Astrocyte (in vitro differentiated cells and primary cell): ENCODE measurements at regions not wholly inside any gene's neighbourhood (a gene's known extent, or its start where the extent isn't known, plus 50 kb on each side); places are given as distances from the start of the nearest gene placed in this dataset.

ENCODE experiments used
- DNase-seq: peaks from one replicate; pipeline ENCODE4 v3.0.0-alpha.2; 2010; ENCODE audit warnings: low read depth
- FAIRE-seq: peaks from 2 replicates; lab custom pipeline; 2011; peaks lifted over from hg19 to GRCh38; lab: Jason Lieb, UNC
- H2AFZ ChIP-seq: 2 replicates; pipeline ENCODE4 v1.6.0; 2012; ENCODE audit warnings: low read depth, low read length, inconsistent platforms
- H3K27ac ChIP-seq: 2 replicates; pipeline ENCODE4 v1.5.1; 2011; ENCODE audit warnings: low read depth, low read length, inconsistent platforms
- H3K27me3 ChIP-seq: 2 replicates; pipeline ENCODE4 v1.6.0; 2011; ENCODE audit warnings: low read length, inconsistent platforms; ENCODE audit not compliant: insufficient read depth
- H3K36me3 ChIP-seq: 2 replicates; pipeline ENCODE4 v1.5.1; 2011; ENCODE audit warnings: low read length, inconsistent platforms; ENCODE audit not compliant: insufficient read depth
- H3K4me1 ChIP-seq: 2 replicates; pipeline ENCODE4 v1.5.1; 2011; ENCODE audit warnings: low read length, inconsistent platforms; ENCODE audit not compliant: insufficient read depth
- H3K4me2 ChIP-seq: 2 replicates; pipeline ENCODE4 v1.6.0; 2012; ENCODE audit warnings: low read length, inconsistent platforms
- H3K4me3 ChIP-seq: 2 replicates; pipeline ENCODE4 v1.5.1; 2011; ENCODE audit warnings: low read depth, mild to moderate bottlenecking, low read length, inconsistent platforms; ENCODE audit not compliant: insufficient read depth
- H3K79me2 ChIP-seq: 2 replicates; pipeline ENCODE4 v1.6.0; 2012; ENCODE audit warnings: mild to moderate bottlenecking, low read length, inconsistent platforms; ENCODE audit not compliant: insufficient read depth
- H3K9ac ChIP-seq: 2 replicates; pipeline ENCODE4 v1.6.0; 2012; ENCODE audit warnings: mild to moderate bottlenecking, low read length, inconsistent platforms
- H3K9me3 ChIP-seq: 2 replicates; pipeline ENCODE4 v1.5.1; 2012; ENCODE audit warnings: low read depth, mild to moderate bottlenecking, low read length, inconsistent platforms; ENCODE audit not compliant: insufficient read depth
- H4K20me1 ChIP-seq: 2 replicates; pipeline ENCODE4 v1.6.0; 2012; ENCODE audit warnings: low read length, inconsistent platforms; ENCODE audit not compliant: insufficient read depth
- H3K27ac Mint-ChIP-seq: one replicate; pipeline ENCODE4 v1.8.0; 2021; ENCODE audit warnings: mild to moderate bottlenecking, mixed read lengths; ENCODE audit not compliant: unreplicated experiment
- H3K27me3 Mint-ChIP-seq: one replicate; pipeline ENCODE4 v1.8.0; 2021; ENCODE audit warnings: low read depth, mixed read lengths; ENCODE audit not compliant: unreplicated experiment
- H3K36me3 Mint-ChIP-seq: one replicate; pipeline ENCODE4 v1.8.0; 2021; ENCODE audit warnings: low read depth, mixed read lengths; ENCODE audit not compliant: unreplicated experiment
- H3K4me1 Mint-ChIP-seq: one replicate; pipeline ENCODE4 v1.8.0; 2021; ENCODE audit warnings: low read depth, mixed read lengths; ENCODE audit not compliant: unreplicated experiment
- H3K4me3 Mint-ChIP-seq: one replicate; pipeline ENCODE4 v1.8.0; 2021; ENCODE audit warnings: mild to moderate bottlenecking, moderate library complexity, mixed read lengths; ENCODE audit not compliant: unreplicated experiment
- H3K9me3 Mint-ChIP-seq: one replicate; pipeline ENCODE4 v1.8.0; 2021; ENCODE audit warnings: mild to moderate bottlenecking, mixed read lengths; ENCODE audit not compliant: unreplicated experiment
- EZH2 ChIP-seq: IDR thresholded peaks from 2 replicates; pipeline ENCODE4 v1.6.1; 2012; ENCODE audit warnings: mild to moderate bottlenecking, low read length, inconsistent platforms; ENCODE audit not compliant: insufficient read depth
- TF ChIP-seq, protein P1 (sequence below): IDR thresholded peaks from 2 replicates; pipeline ENCODE4 v1.5.1; 2011; ENCODE audit warnings: low read depth, mild to moderate bottlenecking, inconsistent platforms, low read length, moderate library complexity; ENCODE audit not compliant: insufficient read depth

GRCh38 chr9:106017198-106017740 is 322.9 kb downstream of the TMEM38B start:
- Histone ChIP-seq H3K9me3 (no peaks in the 10 kb centered on the region), H4K20me1 (no peaks in the 10 kb centered on the region), H3K4me1 (no peaks in the 10 kb centered on the region), H3K4me2 (no peak overlapping the region), H2AFZ (no peak overlapping the region), H3K27me3 (no peaks in the 10 kb centered on the region), H3K27ac (no peak overlapping the region), H3K9ac (no peak overlapping the region), H3K36me3 (no peaks in the 10 kb centered on the region), H3K4me3 (no peak overlapping the region), H3K79me2 (no peaks in the 10 kb centered on the region)
- DNase-seq (no peak), FAIRE-seq (no peak)
- Mint-ChIP-seq H3K36me3 (no peaks in the 10 kb centered on the region), H3K4me3 (no peak overlapping the region), H3K9me3 (no peaks in the 10 kb centered on the region), H3K27me3 (peaks cover 4% of the 10 kb centered on the region), H3K27ac (no peak overlapping the region), H3K4me1 (peaks cover 6% of the 10 kb centered on the region)
- TF ChIP-seq, protein P1, sequence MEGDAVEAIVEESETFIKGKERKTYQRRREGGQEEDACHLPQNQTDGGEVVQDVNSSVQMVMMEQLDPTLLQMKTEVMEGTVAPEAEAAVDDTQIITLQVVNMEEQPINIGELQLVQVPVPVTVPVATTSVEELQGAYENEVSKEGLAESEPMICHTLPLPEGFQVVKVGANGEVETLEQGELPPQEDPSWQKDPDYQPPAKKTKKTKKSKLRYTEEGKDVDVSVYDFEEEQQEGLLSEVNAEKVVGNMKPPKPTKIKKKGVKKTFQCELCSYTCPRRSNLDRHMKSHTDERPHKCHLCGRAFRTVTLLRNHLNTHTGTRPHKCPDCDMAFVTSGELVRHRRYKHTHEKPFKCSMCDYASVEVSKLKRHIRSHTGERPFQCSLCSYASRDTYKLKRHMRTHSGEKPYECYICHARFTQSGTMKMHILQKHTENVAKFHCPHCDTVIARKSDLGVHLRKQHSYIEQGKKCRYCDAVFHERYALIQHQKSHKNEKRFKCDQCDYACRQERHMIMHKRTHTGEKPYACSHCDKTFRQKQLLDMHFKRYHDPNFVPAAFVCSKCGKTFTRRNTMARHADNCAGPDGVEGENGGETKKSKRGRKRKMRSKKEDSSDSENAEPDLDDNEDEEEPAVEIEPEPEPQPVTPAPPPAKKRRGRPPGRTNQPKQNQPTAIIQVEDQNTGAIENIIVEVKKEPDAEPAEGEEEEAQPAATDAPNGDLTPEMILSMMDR: no peak
- TF ChIP-seq EZH2: no peak

DNA sequence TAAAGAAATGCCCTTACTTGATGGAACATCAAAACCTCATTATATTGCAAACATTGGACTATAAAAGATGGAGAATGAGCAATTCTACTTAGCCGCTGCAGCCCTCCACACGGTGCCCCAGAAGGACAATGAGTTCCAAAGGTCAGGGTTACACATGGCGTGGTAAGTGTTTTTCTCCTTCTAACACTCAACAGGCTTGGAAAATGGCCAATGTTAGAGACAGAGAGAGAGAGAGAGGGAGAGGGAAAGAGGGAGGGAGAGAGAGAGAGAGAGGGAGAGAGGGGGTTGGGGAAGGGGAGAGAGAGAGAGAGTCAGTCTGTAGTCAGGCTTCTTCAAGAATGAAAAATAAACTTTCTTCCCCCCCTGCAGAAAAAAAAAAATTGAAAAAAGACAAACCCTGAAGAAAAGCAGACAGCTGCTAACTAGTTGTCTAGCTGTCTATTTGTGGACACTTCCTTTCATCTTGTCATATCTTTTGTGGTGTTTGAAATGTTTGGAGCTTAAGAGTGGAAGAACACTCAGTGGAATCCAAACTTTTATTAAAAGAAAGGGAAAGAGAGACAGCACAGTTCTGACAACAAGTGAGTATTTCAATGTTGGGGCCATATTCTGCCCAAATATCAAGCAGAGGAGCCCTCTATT is 324.8 kb downstream of the TMEM38B start:
- no peaks in the 10 kb centered on the region for H4K20me1 ChIP-seq
- H3K27ac ChIP-seq: no peak overlapping the region
- TF ChIP-seq, protein P1: no peak
- TF ChIP-seq EZH2: no peak
- no peak overlapping the region for H3K9ac ChIP-seq
- no peaks in the 10 kb centered on the region for H3K36me3 Mint-ChIP-seq
- no peak overlapping the region for H2AFZ ChIP-seq
- H3K79me2 ChIP-seq: no peaks in the 10 kb centered on the region
- peaks cover 6% of the 10 kb centered on the region for H3K4me1 Mint-ChIP-seq
- no peaks in the 10 kb centered on the region for H3K4me1 ChIP-seq
- no peaks in the 10 kb centered on the region for H3K9me3 Mint-ChIP-seq
- no peaks in the 10 kb centered on the region for H3K36me3 ChIP-seq
- H3K4me2 ChIP-seq: no peak overlapping the region
- no peaks in the 10 kb centered on the region for H3K9me3 ChIP-seq
- no peaks in the 10 kb centered on the region for H3K27me3 ChIP-seq
- no peak overlapping the region for H3K4me3 ChIP-seq
- FAIRE-seq: no peak
- H3K27ac Mint-ChIP-seq: no peak overlapping the region
- no peak for DNase-seq
- H3K27me3 Mint-ChIP-seq: peaks cover 4% of the 10 kb centered on the region
- no peak overlapping the region for H3K4me3 Mint-ChIP-seq

DNA sequence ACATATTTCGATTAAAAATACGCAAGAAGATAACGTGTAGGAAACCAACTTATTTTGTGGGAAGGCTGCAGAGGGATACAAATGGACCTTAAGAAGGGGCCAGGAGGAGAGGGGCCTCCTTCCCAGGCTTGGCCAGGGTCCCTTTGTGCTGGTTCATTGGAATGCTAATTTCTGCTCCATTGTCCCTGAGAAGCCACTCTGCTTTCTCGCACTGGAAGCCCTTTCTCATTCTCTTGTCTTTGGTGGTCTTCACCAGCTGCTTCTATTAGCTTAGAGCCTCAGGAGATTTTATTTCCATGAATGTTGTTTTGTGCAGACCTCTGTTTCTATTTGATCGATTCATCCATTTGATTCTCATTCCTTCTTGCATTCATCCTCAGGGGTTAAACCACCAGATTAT is 325.4 kb downstream of the TMEM38B start:
- FAIRE-seq (no peak), DNase-seq (no peak)
- Histone ChIP-seq H3K27me3 (no peaks in the 10 kb centered on the region), H3K9me3 (no peaks in the 10 kb centered on the region), H3K4me1 (no peaks in the 10 kb centered on the region), H3K36me3 (no peaks in the 10 kb centered on the region), H3K79me2 (no peaks in the 10 kb centered on the region), H3K4me3 (no peak overlapping the region), H3K27ac (no peak overlapping the region), H4K20me1 (no peaks in the 10 kb centered on the region), H3K9ac (no peak overlapping the region), H3K4me2 (no peak overlapping the region), H2AFZ (no peak overlapping the region)
- H3K27me3 Mint-ChIP-seq: peaks cover 4% of the 10 kb centered on the region
- no peak overlapping the region for H3K4me3 Mint-ChIP-seq
- no peak overlapping the region for H3K27ac Mint-ChIP-seq
- TF ChIP-seq, protein P1: no peak
- no peak for TF ChIP-seq EZH2
- no peaks in the 10 kb centered on the region for H3K9me3 Mint-ChIP-seq
- H3K36me3 Mint-ChIP-seq: no peaks in the 10 kb centered on the region
- H3K4me1 Mint-ChIP-seq: peaks cover 6% of the 10 kb centered on the region
